Calu3 (cell line): ENCODE measurements at regions not wholly inside any gene's neighbourhood (a gene's known extent, or its start where the extent isn't known, plus 50 kb on each side); places are given as distances from the start of the nearest gene placed in this dataset.
"Not testable (repeated sequence)": the region's sequence is repeated elsewhere in the genome, so short reads cannot be mapped to it uniquely, and the experiment has no call there.

ENCODE experiments used
- BruUV-seq: library from RNA; stranded (reverse); fragments of 400-500 nt; replicated peaks from 2 replicates; lab custom pipeline; 2021; lab: Mats Ljungman, UMichigan
- CTCF ChIA-PET: fragments of 300-600 bp; sonication (Branson Sonifier 250); formaldehyde crosslinking; loops from one replicate; lab custom pipeline; 2022; ENCODE audit warnings: antibody characterized with exemption; lab: Charles Lee
- DNase-seq: peaks from one replicate; pipeline ENCODE4 v3.0.0; 2022
- H3K27ac Mint-ChIP-seq: one replicate; pipeline ENCODE4 v1.8.0; 2022; ENCODE audit warnings: mixed read lengths; ENCODE audit not compliant: unreplicated experiment
- H3K27me3 Mint-ChIP-seq: one replicate; pipeline ENCODE4 v1.8.0; 2022; ENCODE audit warnings: mixed read lengths; ENCODE audit not compliant: unreplicated experiment
- H3K36me3 Mint-ChIP-seq: one replicate; pipeline ENCODE4 v1.8.0; 2022; ENCODE audit warnings: mild to moderate bottlenecking, moderate library complexity, mixed read lengths; ENCODE audit not compliant: insufficient read depth, unreplicated experiment
- H3K4me1 Mint-ChIP-seq: one replicate; pipeline ENCODE4 v1.8.0; 2022; ENCODE audit warnings: mild to moderate bottlenecking, low read depth, mixed read lengths; ENCODE audit not compliant: unreplicated experiment
- H3K4me3 Mint-ChIP-seq: one replicate; pipeline ENCODE4 v1.8.0; 2022; ENCODE audit warnings: mild to moderate bottlenecking, low read depth, moderate library complexity, mixed read lengths; ENCODE audit not compliant: unreplicated experiment
- H3K9me3 Mint-ChIP-seq: one replicate; pipeline ENCODE4 v1.8.0; 2022; ENCODE audit warnings: low read depth, mixed read lengths; ENCODE audit not compliant: unreplicated experiment
- intact Hi-C: fragments of 100-400 bp; cut with micrococcal nuclease; formaldehyde crosslinking; loops from one replicate; pipeline ENCODE4 v1.10.0; 2022; ENCODE audit not compliant: unreplicated experiment
- TF ChIP-seq, protein P1 (sequence below): fragments of 200-600 bp; IDR thresholded peaks from one replicate; pipeline ENCODE4 v1.8.0; 2022; ENCODE audit warnings: antibody characterized with exemption; ENCODE audit not compliant: unreplicated experiment

GRCh38 chr5:82436291-82436690, 158.1 kb upstream of the RPS23 start:
- no peak for DNase-seq
- Mint-ChIP-seq H3K27me3 (no peaks in the 10 kb centered on the region), H3K27ac (no peak overlapping the region), H3K9me3 (peaks cover 2% of the 10 kb centered on the region), H3K4me1 (no peaks in the 10 kb centered on the region), H3K36me3 (no peaks in the 10 kb centered on the region), H3K4me3 (no peak overlapping the region)
- no TSS peak for BruUV-seq
- TF ChIP-seq, protein P1, sequence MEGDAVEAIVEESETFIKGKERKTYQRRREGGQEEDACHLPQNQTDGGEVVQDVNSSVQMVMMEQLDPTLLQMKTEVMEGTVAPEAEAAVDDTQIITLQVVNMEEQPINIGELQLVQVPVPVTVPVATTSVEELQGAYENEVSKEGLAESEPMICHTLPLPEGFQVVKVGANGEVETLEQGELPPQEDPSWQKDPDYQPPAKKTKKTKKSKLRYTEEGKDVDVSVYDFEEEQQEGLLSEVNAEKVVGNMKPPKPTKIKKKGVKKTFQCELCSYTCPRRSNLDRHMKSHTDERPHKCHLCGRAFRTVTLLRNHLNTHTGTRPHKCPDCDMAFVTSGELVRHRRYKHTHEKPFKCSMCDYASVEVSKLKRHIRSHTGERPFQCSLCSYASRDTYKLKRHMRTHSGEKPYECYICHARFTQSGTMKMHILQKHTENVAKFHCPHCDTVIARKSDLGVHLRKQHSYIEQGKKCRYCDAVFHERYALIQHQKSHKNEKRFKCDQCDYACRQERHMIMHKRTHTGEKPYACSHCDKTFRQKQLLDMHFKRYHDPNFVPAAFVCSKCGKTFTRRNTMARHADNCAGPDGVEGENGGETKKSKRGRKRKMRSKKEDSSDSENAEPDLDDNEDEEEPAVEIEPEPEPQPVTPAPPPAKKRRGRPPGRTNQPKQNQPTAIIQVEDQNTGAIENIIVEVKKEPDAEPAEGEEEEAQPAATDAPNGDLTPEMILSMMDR: no peak
- intact Hi-C loops: no loop called here
- CTCF ChIA-PET: no interaction called here

DNA sequence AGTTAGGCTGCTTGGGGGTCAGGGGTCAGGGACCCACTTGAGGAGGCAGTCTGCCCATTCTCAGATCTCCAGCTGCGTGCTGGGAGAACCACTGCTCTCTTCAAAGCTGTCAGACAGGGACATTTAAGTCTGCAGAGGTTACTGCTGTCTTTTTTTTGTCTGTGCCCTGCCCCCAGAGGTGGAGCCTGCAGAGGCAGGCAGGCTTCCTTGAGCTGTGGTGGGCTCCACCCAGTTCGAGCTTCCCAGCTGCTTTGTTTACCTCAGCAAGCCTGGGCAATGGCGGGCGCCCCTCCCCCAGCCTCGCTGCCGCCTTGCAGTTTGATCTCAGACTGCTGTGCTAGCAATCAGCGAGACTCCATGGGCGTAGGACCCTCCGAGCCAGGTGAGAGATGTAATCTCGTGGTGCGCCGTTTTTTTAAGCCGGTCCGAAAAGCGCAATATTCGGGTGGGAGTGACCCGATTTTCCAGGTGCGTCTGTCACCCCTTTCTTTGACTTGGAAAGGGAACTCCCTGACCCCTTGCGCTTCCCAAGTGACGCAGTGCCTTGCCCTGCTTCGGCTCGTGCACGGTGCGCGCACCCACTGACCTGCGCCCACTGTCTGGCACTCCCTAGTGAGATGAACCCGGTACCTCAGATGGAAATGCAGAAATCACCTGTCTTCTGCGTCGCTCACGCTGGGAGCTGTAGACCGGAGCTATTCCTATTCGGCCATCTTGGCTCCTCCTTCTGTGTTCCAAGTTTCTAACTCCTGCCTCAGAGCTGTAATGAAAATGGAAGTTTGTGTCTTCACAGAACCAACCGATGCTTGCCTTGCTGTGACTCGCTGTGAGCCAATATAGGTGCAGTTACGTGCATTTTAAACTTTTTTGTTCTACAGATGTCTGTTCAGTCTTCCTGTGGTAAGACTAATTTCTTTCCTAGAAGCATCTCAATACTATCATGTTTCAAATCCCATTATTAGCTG, 156.8 kb upstream of the RPS23 start:
- not testable (repeated sequence) for H3K36me3 Mint-ChIP-seq, H3K27ac Mint-ChIP-seq

GRCh38 chr5:82426464-82427154, 148.5 kb upstream of the RPS23 start:
- Mint-ChIP-seq H3K36me3 (no peaks in the 10 kb centered on the region), H3K4me3 (no peak overlapping the region), H3K27me3 (no peaks in the 10 kb centered on the region), H3K27ac (no peak overlapping the region), H3K9me3 (peaks cover 5% of the 10 kb centered on the region), H3K4me1 (peaks cover 34% of the 10 kb centered on the region)
- DNase-seq: no peak
- intact Hi-C loops: no loop called here
- BruUV-seq: no TSS peak
- TF ChIP-seq, protein P1: no peak
- CTCF ChIA-PET: interaction anchor here (1.4 kb wide), 1 partner anchor 11 kb away, joined by 12 read pairs; no protein-coding TSS in a partner anchor

More for the DNA sequence above, 156.8 kb upstream of the RPS23 start:
- BruUV-seq, CTCF ChIA-PET, H3K4me3 Mint-ChIP-seq, H3K4me1 Mint-ChIP-seq, H3K27me3 Mint-ChIP-seq, intact Hi-C loops, H3K9me3 Mint-ChIP-seq, DNase-seq: not testable (repeated sequence)

GRCh38 chr5:82425591-82425990, 147.4 kb upstream of the RPS23 start:
- BruUV-seq: no TSS peak
- DNase-seq: no peak
- Mint-ChIP-seq H3K36me3 (no peaks in the 10 kb centered on the region), H3K4me1 (peaks cover 44% of the 10 kb centered on the region), H3K9me3 (peaks cover 5% of the 10 kb centered on the region), H3K4me3 (no peak overlapping the region), H3K27ac (no peak overlapping the region), H3K27me3 (no peaks in the 10 kb centered on the region)
- intact Hi-C loops: no loop called here
- CTCF ChIA-PET: no interaction called here
- TF ChIP-seq, protein P1: no peak
